ENCODE measurements at regions not wholly inside any gene's neighbourhood (a gene's known extent, or its start where the extent isn't known, plus 50 kb on each side); places are given as distances from the start of the nearest gene placed in this dataset.
"Not testable (repeated sequence)": the region's sequence is repeated elsewhere in the genome, so short reads cannot be mapped to it uniquely, and the experiment has no call there.

GRCh38 chr3:154835639-154836038, 244.5 kb upstream of the MME start:
- intact Hi-C loops (cut with micrococcal nuclease; ENCODE audit: unreplicated experiment), result no loop called here
- Histone ChIP-seq H3K36me3 (ENCODE audit: control insufficient read depth, insufficient read depth, low read length) (no peaks in the 10 kb centered on the region), H3K27me3 (replicated peaks; ENCODE audit: control insufficient read depth, insufficient read depth, low read length) (no peaks in the 10 kb centered on the region), H3K4me1 (no peaks in the 10 kb centered on the region; the same call in 1 of the 2 replicates), H3K9me3 (no peaks in the 10 kb centered on the region), H3K4me3 (ENCODE audit: low read depth, low read length) (no peak overlapping the region)
- Mint-ChIP-seq H3K27me3 (ENCODE audit: insufficient read depth, unreplicated experiment) (peaks cover 8% of the 10 kb centered on the region), H3K4me3 (ENCODE audit: unreplicated experiment) (no peak overlapping the region), H3K27ac (ENCODE audit: unreplicated experiment) (no peak overlapping the region), H3K4me1 (ENCODE audit: low read depth, unreplicated experiment) (no peaks in the 10 kb centered on the region), H3K9me3 (ENCODE audit: unreplicated experiment) (peaks cover 8% of the 10 kb centered on the region), H3K36me3 (ENCODE audit: insufficient read depth, unreplicated experiment) (no peaks in the 10 kb centered on the region)
- no TSS peak for BruUV-seq (replicated peaks)
- no peak for TF ChIP-seq CTCF (IDR thresholded peaks at IDR 0.05; ENCODE audit: insufficient read depth in 1 of 2, low read depth in 1 of 2, low read length in 1 of 2, severe bottlenecking in 1 of 2, unreplicated experiment in 1 of 2)
- no peak for DNase-seq
- POLR2A ChIA-PET, result no interaction called here
- CTCF ChIA-PET, result no interaction called here

GRCh38 chr3:154834831-154835230, 245.3 kb upstream of the MME start:
- H3K9me3 Mint-ChIP-seq (ENCODE audit: unreplicated experiment); intact Hi-C loops (cut with micrococcal nuclease; ENCODE audit: unreplicated experiment); H3K27me3 Mint-ChIP-seq (ENCODE audit: insufficient read depth, unreplicated experiment); BruUV-seq (replicated peaks); H3K36me3 Mint-ChIP-seq (ENCODE audit: insufficient read depth, unreplicated experiment); DNase-seq; H3K4me3 Mint-ChIP-seq (ENCODE audit: unreplicated experiment); H3K4me1 Mint-ChIP-seq (ENCODE audit: low read depth, unreplicated experiment); POLR2A ChIA-PET; H3K4me3 ChIP-seq (ENCODE audit: low read depth, low read length); H3K4me1 ChIP-seq; H3K9me3 ChIP-seq; H3K27me3 ChIP-seq (replicated peaks; ENCODE audit: control insufficient read depth, insufficient read depth, low read length); CTCF ChIA-PET; H3K36me3 ChIP-seq (ENCODE audit: control insufficient read depth, insufficient read depth, low read length): not testable (repeated sequence)
- peak overlapping the region; percentile 54 for H3K27ac Mint-ChIP-seq (ENCODE audit: unreplicated experiment)

GRCh38 chr3:154829929-154830328, 250.2 kb upstream of the MME start:
- Histone ChIP-seq H3K4me3 (ENCODE audit: low read depth, low read length) (no peak overlapping the region), H3K9me3 (no peaks in the 10 kb centered on the region), H3K36me3 (ENCODE audit: control insufficient read depth, insufficient read depth, low read length) (no peaks in the 10 kb centered on the region), H3K27me3 (replicated peaks; ENCODE audit: control insufficient read depth, insufficient read depth, low read length) (no peaks in the 10 kb centered on the region), H3K4me1 (no peaks in the 10 kb centered on the region; the same call in 1 of the 2 replicates)
- no TSS peak for BruUV-seq (replicated peaks)
- H3K9me3 Mint-ChIP-seq (ENCODE audit: unreplicated experiment), result peaks cover 13% of the 10 kb centered on the region
- H3K27ac Mint-ChIP-seq (ENCODE audit: unreplicated experiment), result no peak overlapping the region
- CTCF ChIA-PET, result no interaction called here
- intact Hi-C loops (cut with micrococcal nuclease; ENCODE audit: unreplicated experiment), result no loop called here
- no peak overlapping the region for H3K4me3 Mint-ChIP-seq (ENCODE audit: unreplicated experiment)
- DNase-seq, result no peak
- no peaks in the 10 kb centered on the region for H3K36me3 Mint-ChIP-seq (ENCODE audit: insufficient read depth, unreplicated experiment)
- H3K4me1 Mint-ChIP-seq (ENCODE audit: low read depth, unreplicated experiment), result no peaks in the 10 kb centered on the region
- no peak for TF ChIP-seq CTCF (IDR thresholded peaks at IDR 0.05; ENCODE audit: insufficient read depth in 1 of 2, low read depth in 1 of 2, low read length in 1 of 2, severe bottlenecking in 1 of 2, unreplicated experiment in 1 of 2)
- POLR2A ChIA-PET, result no interaction called here
- peaks cover 8% of the 10 kb centered on the region for H3K27me3 Mint-ChIP-seq (ENCODE audit: insufficient read depth, unreplicated experiment)

- H3K4me3 Mint-ChIP-seq (ENCODE audit: unreplicated experiment), result no peak overlapping the region
- no peaks in the 10 kb centered on the region for H3K27me3 ChIP-seq (replicated peaks; ENCODE audit: control insufficient read depth, insufficient read depth, low read length)
- CTCF ChIA-PET, result no interaction called here
- peaks cover 1% of the 10 kb centered on the region for H3K27me3 Mint-ChIP-seq (ENCODE audit: insufficient read depth, unreplicated experiment)
- no peak for DNase-seq
- H3K27ac Mint-ChIP-seq (ENCODE audit: unreplicated experiment), result no peak overlapping the region
- no peaks in the 10 kb centered on the region for H3K9me3 Mint-ChIP-seq (ENCODE audit: unreplicated experiment)
- no peaks in the 10 kb centered on the region for H3K36me3 Mint-ChIP-seq (ENCODE audit: insufficient read depth, unreplicated experiment)
- H3K36me3 ChIP-seq (ENCODE audit: control insufficient read depth, insufficient read depth, low read length), result no peaks in the 10 kb centered on the region
- BruUV-seq (replicated peaks), result no TSS peak
- no peaks in the 10 kb centered on the region for H3K4me1 ChIP-seq
- POLR2A ChIA-PET, result no interaction called here
- H3K4me1 Mint-ChIP-seq (ENCODE audit: low read depth, unreplicated experiment), result no peaks in the 10 kb centered on the region
- no peak for TF ChIP-seq CTCF (IDR thresholded peaks at IDR 0.05; ENCODE audit: insufficient read depth in 1 of 2, low read depth in 1 of 2, low read length in 1 of 2, severe bottlenecking in 1 of 2, unreplicated experiment in 1 of 2)
- H3K4me3 ChIP-seq (ENCODE audit: low read depth, low read length), result no peak overlapping the region
- intact Hi-C loops (cut with micrococcal nuclease; ENCODE audit: unreplicated experiment), result no loop called here
- no peaks in the 10 kb centered on the region for H3K9me3 ChIP-seq
These were observed 260.6 kb upstream of the MME start for GRCh38 chr3:154819491-154819890.
